Endothelial cell of umbilical vein (primary cell): ENCODE measurements at regions not wholly inside any gene's neighbourhood (a gene's known extent, or its start where the extent isn't known, plus 50 kb on each side); places are given as distances from the start of the nearest gene placed in this dataset.

Experiments used
- EZH2 ChIP-seq: IDR thresholded peaks from 2 replicates; pipeline ENCODE4 v1.6.1; 2012; ENCODE audit warnings: borderline replicate concordance, low read depth, mild to moderate bottlenecking, moderate library complexity, low read length, inconsistent platforms; ENCODE audit not compliant: severe bottlenecking
- FOS ChIP-seq: IDR thresholded peaks from 2 replicates; pipeline ENCODE4 v1.6.1; 2011; ENCODE audit warnings: mild to moderate bottlenecking, low read length, moderate library complexity, borderline replicate concordance; ENCODE audit not compliant: insufficient read depth
- GATA2 ChIP-seq: IDR thresholded peaks from 2 replicates; pipeline ENCODE4 v1.7.0; 2011; ENCODE audit warnings: low read depth, mild to moderate bottlenecking, moderate library complexity, mixed read lengths, low read length; ENCODE audit not compliant: insufficient read length, insufficient read depth
- JUN ChIP-seq: IDR thresholded peaks from 2 replicates; pipeline ENCODE4 v1.6.1; 2011; ENCODE audit warnings: borderline replicate concordance, low read depth; ENCODE audit not compliant: insufficient read length, insufficient read depth
- MYC ChIP-seq: IDR thresholded peaks from one replicate; pipeline ENCODE4 v1.6.1; 2011; ENCODE audit warnings: mild to moderate bottlenecking, low read depth, low read length
- POLR2A ChIP-seq: IDR thresholded peaks from 2 replicates; pipeline ENCODE4 v1.6.1; 2012; ENCODE audit warnings: low read depth, mild to moderate bottlenecking, control low read depth, low read length
- POLR2AphosphoS5 ChIP-seq: IDR thresholded peaks from 2 replicates; pipeline ENCODE4 v1.6.1; 2012; ENCODE audit warnings: low read depth, mild to moderate bottlenecking, control low read depth, low read length, moderate library complexity; ENCODE audit not compliant: insufficient read depth
- TF ChIP-seq, protein P1 (sequence below), 2 donors: IDR thresholded peaks; 1 replicate in 1 of 2; 2 replicates in 1 of 2; pipeline ENCODE4 v1.5.1; 2011; ENCODE audit warnings: low read length in 2 of 2, mild to moderate bottlenecking in 2 of 2, moderate library complexity in 2 of 2, control low read depth in 1 of 2, inconsistent platforms in 1 of 2, low read depth in 1 of 2; ENCODE audit not compliant: insufficient read depth in 1 of 2; ENCODE audit errors: extremely low read depth in 1 of 2
- TF ChIP-seq, protein P2 (sequence below): IDR thresholded peaks from 2 replicates; pipeline ENCODE4 v1.6.1; 2011; ENCODE audit not compliant: insufficient read depth, insufficient read length

DNA sequence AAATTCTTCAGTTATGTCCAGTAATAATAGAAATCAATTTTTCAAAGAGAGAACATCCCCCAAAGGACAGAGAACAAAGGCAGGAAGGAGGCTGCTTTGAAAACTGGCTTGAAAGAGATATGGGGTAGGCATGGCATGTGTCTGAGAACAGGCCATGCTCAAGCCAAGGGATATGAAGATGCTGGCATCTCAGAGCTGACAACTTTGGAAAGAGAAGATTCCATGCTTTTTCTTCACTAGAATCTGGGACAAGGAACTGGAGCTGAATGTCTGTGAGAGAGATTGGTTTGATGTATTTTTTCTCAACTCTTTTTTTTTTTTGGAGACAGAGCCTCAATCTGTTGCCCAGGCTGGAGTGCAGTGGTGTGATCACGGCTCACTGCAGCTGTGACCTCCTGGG lies 139.8 kb upstream of the DLX2 start:
- TF ChIP-seq POLR2A (no peak), EZH2 (no peak), POLR2AphosphoS5 (no peak), JUN (no peak), GATA2 (no peak), MYC (no peak), FOS (no peak)
- TF ChIP-seq, protein P1, sequence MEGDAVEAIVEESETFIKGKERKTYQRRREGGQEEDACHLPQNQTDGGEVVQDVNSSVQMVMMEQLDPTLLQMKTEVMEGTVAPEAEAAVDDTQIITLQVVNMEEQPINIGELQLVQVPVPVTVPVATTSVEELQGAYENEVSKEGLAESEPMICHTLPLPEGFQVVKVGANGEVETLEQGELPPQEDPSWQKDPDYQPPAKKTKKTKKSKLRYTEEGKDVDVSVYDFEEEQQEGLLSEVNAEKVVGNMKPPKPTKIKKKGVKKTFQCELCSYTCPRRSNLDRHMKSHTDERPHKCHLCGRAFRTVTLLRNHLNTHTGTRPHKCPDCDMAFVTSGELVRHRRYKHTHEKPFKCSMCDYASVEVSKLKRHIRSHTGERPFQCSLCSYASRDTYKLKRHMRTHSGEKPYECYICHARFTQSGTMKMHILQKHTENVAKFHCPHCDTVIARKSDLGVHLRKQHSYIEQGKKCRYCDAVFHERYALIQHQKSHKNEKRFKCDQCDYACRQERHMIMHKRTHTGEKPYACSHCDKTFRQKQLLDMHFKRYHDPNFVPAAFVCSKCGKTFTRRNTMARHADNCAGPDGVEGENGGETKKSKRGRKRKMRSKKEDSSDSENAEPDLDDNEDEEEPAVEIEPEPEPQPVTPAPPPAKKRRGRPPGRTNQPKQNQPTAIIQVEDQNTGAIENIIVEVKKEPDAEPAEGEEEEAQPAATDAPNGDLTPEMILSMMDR (IDR thresholded peaks at IDR 0.05; ENCODE audit: extremely low read depth in 1 of 2, insufficient read depth in 1 of 2, low read depth in 1 of 2, low read length in 2 of 2), result no peak
- TF ChIP-seq, protein P2, sequence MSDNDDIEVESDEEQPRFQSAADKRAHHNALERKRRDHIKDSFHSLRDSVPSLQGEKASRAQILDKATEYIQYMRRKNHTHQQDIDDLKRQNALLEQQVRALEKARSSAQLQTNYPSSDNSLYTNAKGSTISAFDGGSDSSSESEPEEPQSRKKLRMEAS, result no peak
